CD14-positive monocyte (primary cell): ENCODE measurements at regions not wholly inside any gene's neighbourhood (a gene's known extent, or its start where the extent isn't known, plus 50 kb on each side); places are given as distances from the start of the nearest gene placed in this dataset.
"Not testable (repeated sequence)": the region's sequence is repeated elsewhere in the genome, so short reads cannot be mapped to it uniquely, and the experiment has no call there.

Experiments
- DNase-seq, 3 donors: peaks; one replicate each; pipeline ENCODE4 v3.0.0-alpha.2; 2011 to 2022
- H2AFZ ChIP-seq: 2 replicates; pipeline ENCODE4 v1.6.0; 2012; ENCODE audit warnings: mild to moderate bottlenecking, low read depth, low read length, inconsistent platforms; ENCODE audit not compliant: insufficient read depth, poor library complexity, severe bottlenecking
- H3K27ac ChIP-seq, 2 donors: 1 replicate in 1 of 2; 2 replicates in 1 of 2; pipeline ENCODE4 v1.5.1; 2012 to 2013; ENCODE audit warnings: low read length in 2 of 2, control low read depth in 1 of 2, inconsistent platforms in 1 of 2, low read depth in 1 of 2, mild to moderate bottlenecking in 1 of 2
- H3K27me3 ChIP-seq, 2 donors: one replicate each; pipeline versions ENCODE4 v1.6.0 to v1.6.1; 2011 to 2013; ENCODE audit warnings: low read length in 2 of 2; ENCODE audit not compliant: control insufficient read depth in 2 of 2, insufficient read depth in 2 of 2
- H3K36me3 ChIP-seq, 2 donors: replicated peaks in 1 of 2; 1 replicate in 1 of 2; 2 replicates in 1 of 2; pipeline versions ENCODE4 v1.5.1 to v1.6.1; 2012 to 2013; ENCODE audit warnings: low read length in 2 of 2, control low read depth in 1 of 2, inconsistent platforms in 1 of 2, mild to moderate bottlenecking in 1 of 2; ENCODE audit not compliant: insufficient read depth in 2 of 2, control insufficient read depth in 1 of 2
- H3K4me1 ChIP-seq, 2 donors: 1 replicate in 1 of 2; 2 replicates in 1 of 2; pipeline versions ENCODE4 v1.5.1 to v1.6.1; 2012 to 2013; ENCODE audit warnings: low read length in 2 of 2, control low read depth in 1 of 2, inconsistent platforms in 1 of 2, mild to moderate bottlenecking in 1 of 2, moderate library complexity in 1 of 2; ENCODE audit not compliant: insufficient read depth in 2 of 2, control insufficient read depth in 1 of 2
- H3K4me2 ChIP-seq: replicated peaks from 2 replicates; pipeline ENCODE3; 2012; ENCODE audit warnings: low read length, moderate library complexity, mild to moderate bottlenecking; ENCODE audit not compliant: poor library complexity, severe bottlenecking; ENCODE audit errors: extremely low read depth
- H3K4me3 ChIP-seq, 3 experiments: fragments of 200-600 bp in 1 of 3; sonication (generic) in 1 of 3; replicated peaks in 1 of 3; 1 replicate in 2 of 3; 2 replicates in 1 of 3; pipeline ENCODE4 v1.5.1; 2011 to 2013; ENCODE audit warnings: low read length in 3 of 3, mild to moderate bottlenecking in 3 of 3, control low read depth in 2 of 3, low read depth in 2 of 3, inconsistent platforms in 1 of 3, moderate library complexity in 1 of 3
- H3K79me2 ChIP-seq: 2 replicates; pipeline ENCODE4 v1.6.0; 2012; ENCODE audit warnings: mild to moderate bottlenecking, control low read depth, inconsistent platforms, low read length, moderate library complexity; ENCODE audit not compliant: insufficient read depth
- H3K9ac ChIP-seq: 2 replicates; pipeline ENCODE4 v1.6.0; 2017; ENCODE audit warnings: low read length, mild to moderate bottlenecking; ENCODE audit not compliant: insufficient read depth, poor library complexity, severe bottlenecking
- H3K9me3 ChIP-seq, 2 donors: replicated peaks in 1 of 2; 1 replicate in 1 of 2; 2 replicates in 1 of 2; pipeline versions ENCODE4 v1.5.1 to v1.6.1; 2012 to 2013; ENCODE audit warnings: low read length in 2 of 2, control low read depth in 1 of 2; ENCODE audit not compliant: control insufficient read depth in 1 of 2, insufficient read depth in 1 of 2
- H4K20me1 ChIP-seq: 2 replicates; pipeline ENCODE4 v1.6.0; 2012; ENCODE audit warnings: mild to moderate bottlenecking, low read length, control low read depth, moderate library complexity; ENCODE audit not compliant: insufficient read depth
- H3K27ac Mint-ChIP-seq, 7 donors: one replicate each; pipeline ENCODE4 v1.8.0; 2020; ENCODE audit warnings: mild to moderate bottlenecking in 7 of 7, mixed read lengths in 7 of 7, moderate library complexity in 6 of 7, inconsistent platforms in 2 of 7
- H3K27me3 Mint-ChIP-seq, 3 donors: one replicate each; pipeline ENCODE4 v1.8.0; 2021 to 2022; ENCODE audit warnings: low read depth in 3 of 3, mild to moderate bottlenecking in 3 of 3, mixed read lengths in 3 of 3, moderate library complexity in 3 of 3, inconsistent platforms in 1 of 3
- H3K36me3 Mint-ChIP-seq, 2 donors: one replicate each; pipeline ENCODE4 v1.8.0; 2020; ENCODE audit warnings: mixed read lengths in 2 of 2, inconsistent platforms in 1 of 2, mild to moderate bottlenecking in 1 of 2
- H3K4me1 Mint-ChIP-seq: one replicate; pipeline ENCODE4 v1.8.0; 2020; ENCODE audit warnings: mild to moderate bottlenecking, mixed read lengths
- H3K4me3 Mint-ChIP-seq, 2 donors: one replicate each; pipeline ENCODE4 v1.8.0; 2020; ENCODE audit warnings: mild to moderate bottlenecking in 2 of 2, mixed read lengths in 2 of 2, moderate library complexity in 1 of 2
- H3K9me3 Mint-ChIP-seq, 7 donors: one replicate each; pipeline ENCODE4 v1.8.0; 2020 to 2022; ENCODE audit warnings: mixed read lengths in 7 of 7, mild to moderate bottlenecking in 6 of 7, moderate library complexity in 6 of 7, inconsistent platforms in 2 of 7
- CTCF ChIP-seq: fragments of 200-600 bp; IDR thresholded peaks from one replicate; pipeline ENCODE4 v1.8.0; 2022; ENCODE audit warnings: antibody characterized with exemption, mild to moderate bottlenecking
- WGBS: methylation state at CpG from one replicate; pipeline ENCODE4 v1.1.5; 2013; ENCODE audit warnings: missing lambda C conversion rate; ENCODE audit not compliant: insufficient coverage; 5-methylcytosine and 5-hydroxymethylcytosine counted together
- intact Hi-C, 2 donors: fragments of 100-400 bp; cut with micrococcal nuclease; formaldehyde crosslinking; loops; one replicate each; pipeline versions ENCODE4 v1.15.0 to v1.15.1; 2023

- intact Hi-C loops = no loop called here
- TF ChIP-seq CTCF = no peak
- Histone ChIP-seq H3K27ac (no peak overlapping the region), H2AFZ (no peak overlapping the region), H3K9me3 (no peaks in the 10 kb centered on the region), H4K20me1 (no peaks in the 10 kb centered on the region), H3K4me1 (no peaks in the 10 kb centered on the region), H3K9ac (no peak overlapping the region), H3K4me3 (no peak overlapping the region), H3K4me2 (no peak overlapping the region), H3K79me2 (no peaks in the 10 kb centered on the region), H3K36me3 (no peaks in the 10 kb centered on the region), H3K27me3 (no peaks in the 10 kb centered on the region)
- no CpG with 5 or more reads among the region's 4 CpGs for WGBS
- Mint-ChIP-seq H3K4me3 (no peak overlapping the region), H3K4me1 (no peaks in the 10 kb centered on the region), H3K9me3 (peaks cover 0 to 2% (median 0%) of the 10 kb centered on the region in 7 donors), H3K27ac (no peak overlapping the region), H3K27me3 (peaks cover 0 to 3% (median 0%) of the 10 kb centered on the region in 3 donors), H3K36me3 (no peaks in the 10 kb centered on the region)
- DNase-seq = no peak
These were observed 660.8 kb downstream of the TLE1 start for GRCh38 chr9:81028504-81028903.

GRCh38 chr9:81022177-81022576, 667.2 kb downstream of the TLE1 start:
- Mint-ChIP-seq H3K27ac (no peak overlapping the region), H3K4me3 (no peak overlapping the region), H3K36me3 (no peaks in the 10 kb centered on the region), H3K9me3 (peaks cover 0 to 6% (median 0%) of the 10 kb centered on the region in 7 donors), H3K4me1 (no peaks in the 10 kb centered on the region), H3K27me3 (no peaks in the 10 kb centered on the region)
- Histone ChIP-seq H3K4me2 (no peak overlapping the region), H3K9me3 (no peaks in the 10 kb centered on the region), H3K27me3 (no peaks in the 10 kb centered on the region), H3K4me3 (no peak overlapping the region), H3K79me2 (no peaks in the 10 kb centered on the region), H3K4me1 (no peaks in the 10 kb centered on the region), H3K27ac (no peak overlapping the region), H4K20me1 (no peaks in the 10 kb centered on the region), H2AFZ (no peak overlapping the region), H3K36me3 (no peaks in the 10 kb centered on the region), H3K9ac (no peak overlapping the region)
- 100% methylated on average over 1 of the region's 3 CpGs for WGBS
- intact Hi-C loops = no loop called here
- DNase-seq = no peak
- TF ChIP-seq CTCF = no peak

- H3K9ac ChIP-seq, H3K4me3 ChIP-seq, H3K27ac ChIP-seq, H4K20me1 ChIP-seq, intact Hi-C loops, H3K4me2 ChIP-seq, H3K27me3 ChIP-seq, H3K4me1 ChIP-seq, H3K27ac Mint-ChIP-seq, H3K27me3 Mint-ChIP-seq, H3K4me3 Mint-ChIP-seq, H3K36me3 Mint-ChIP-seq, H3K4me1 Mint-ChIP-seq, H3K9me3 ChIP-seq, DNase-seq, H3K36me3 ChIP-seq, H3K79me2 ChIP-seq, H2AFZ ChIP-seq: not testable (repeated sequence)
- WGBS = no CpG with 5 or more reads among the region's 6 CpGs
- H3K9me3 Mint-ChIP-seq = peaks cover 11 to 25% (median 21%) of the 10 kb centered on the region in 7 donors
These were observed 674.4 kb downstream of the TLE1 start for GRCh38 chr9:81014945-81015344.
